GM12865 (cell line): ENCODE measurements at regions not wholly inside any gene's neighbourhood (a gene's known extent, or its start where the extent isn't known, plus 50 kb on each side); places are given as distances from the start of the nearest gene placed in this dataset.

Experiments used
- DNase-seq: peaks from one replicate; pipeline ENCODE4 v3.0.0; 2010; ENCODE audit warnings: low read depth
- H3K4me3 ChIP-seq: 2 replicates; pipeline ENCODE4 v1.5.1; 2011; ENCODE audit warnings: mild to moderate bottlenecking, low read depth, low read length, control low read depth
- CTCF ChIP-seq: IDR thresholded peaks from 2 replicates; pipeline ENCODE4 v1.5.1; 2011; ENCODE audit warnings: low read length, control low read depth, low read depth, inconsistent platforms; ENCODE audit not compliant: insufficient read depth; ENCODE audit errors: missing control alignments

- no peak for DNase-seq
- no peak for TF ChIP-seq CTCF
- no peak overlapping the region for H3K4me3 ChIP-seq
These were observed 2249.1 kb downstream of the NCAM2 start for GRCh38 chr21:23247334-23247733.

GRCh38 chr21:23245255-23245654 lies 2247.0 kb downstream of the NCAM2 start:
- DNase-seq = no peak
- no peak for TF ChIP-seq CTCF
- H3K4me3 ChIP-seq = no peak overlapping the region

GRCh38 chr21:23223882-23224281 lies 2225.7 kb downstream of the NCAM2 start:
- no peak for TF ChIP-seq CTCF
- DNase-seq = no peak
- H3K4me3 ChIP-seq = no peak overlapping the region

- no peak for DNase-seq
- H3K4me3 ChIP-seq = no peak overlapping the region
- TF ChIP-seq CTCF = no peak
These were observed 2220.5 kb downstream of the NCAM2 start for GRCh38 chr21:23218667-23219066.

DNA sequence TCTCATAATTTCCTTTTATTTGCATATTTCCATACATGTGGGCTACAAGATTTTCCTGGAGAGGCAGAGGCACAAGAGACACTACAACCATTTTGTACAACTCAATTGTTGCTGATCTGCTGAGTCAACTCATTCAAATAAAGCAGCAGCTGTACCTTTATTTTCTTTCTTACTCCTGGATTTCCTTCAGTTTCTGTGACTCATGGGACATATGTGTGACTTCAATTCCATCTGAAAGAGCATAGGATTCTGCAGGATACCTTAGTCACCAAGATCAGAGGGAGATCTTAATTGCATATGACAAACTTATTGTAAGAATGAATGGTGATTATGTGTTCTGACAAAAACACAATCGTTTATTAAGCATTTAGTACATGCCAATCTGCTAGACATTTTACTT lies 2219.4 kb downstream of the NCAM2 start:
- no peak for DNase-seq
- TF ChIP-seq CTCF = no peak
- H3K4me3 ChIP-seq = no peak overlapping the region

DNA sequence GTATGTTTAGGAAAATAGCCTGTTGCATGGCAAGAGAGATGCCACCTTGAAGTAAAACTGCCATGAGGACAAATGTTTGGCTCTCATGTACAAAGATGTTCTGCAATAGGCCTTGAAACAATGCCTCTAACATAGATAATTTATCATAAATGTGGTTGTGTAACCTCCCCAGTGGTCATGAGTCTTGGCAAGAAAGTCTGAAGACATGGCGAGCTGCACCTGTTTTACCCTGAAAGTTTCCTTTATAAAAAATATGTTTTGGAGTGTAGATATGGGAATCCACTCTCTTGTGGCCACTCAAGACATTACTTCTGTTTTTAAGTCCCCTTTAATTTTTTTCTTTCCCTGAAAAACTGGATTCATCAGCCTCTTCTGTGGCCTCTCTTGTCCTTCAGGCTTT lies 2217.1 kb downstream of the NCAM2 start:
- no peak overlapping the region for H3K4me3 ChIP-seq
- TF ChIP-seq CTCF = no peak
- DNase-seq = no peak
